ENCODE measurements at regions not wholly inside any gene's neighbourhood (a gene's known extent, or its start where the extent isn't known, plus 50 kb on each side); places are given as distances from the start of the nearest gene placed in this dataset.

DNA sequence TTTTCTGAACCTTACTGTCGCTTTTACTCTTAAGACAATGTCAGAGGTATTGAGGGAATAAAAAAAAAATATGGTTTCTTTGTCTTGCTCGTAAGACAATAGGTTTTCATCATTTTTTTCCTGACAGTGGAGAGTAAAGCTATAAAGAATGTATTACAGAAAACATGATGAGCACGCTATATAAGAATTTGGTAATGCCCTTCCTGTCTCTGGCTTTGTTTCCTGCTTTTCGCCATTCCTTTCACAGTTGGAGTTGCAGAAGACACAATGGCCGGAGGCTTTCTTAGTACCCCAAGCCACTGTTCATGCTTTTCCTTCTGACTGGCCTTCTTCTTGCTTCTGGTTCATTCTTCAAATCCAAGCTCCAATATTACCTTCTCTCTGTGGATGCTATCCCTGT lies 101.0 kb upstream of the DACH1 start:
- Histone ChIP-seq H3K9me3 (replicated peaks in 1 of 2; ENCODE audit: control insufficient read depth in 1 of 2, insufficient read depth in 1 of 2, low read length in 2 of 2) (no peaks in the 10 kb centered on the region), H4K20me1 (ENCODE audit: insufficient read depth, low read length) (no peaks in the 10 kb centered on the region), H3K4me2 (replicated peaks; ENCODE audit: extremely low read depth, low read length, poor library complexity, severe bottlenecking) (no peak overlapping the region), H3K27me3 (ENCODE audit: control insufficient read depth in 2 of 2, insufficient read depth in 2 of 2, low read length in 2 of 2) (no peaks in the 10 kb centered on the region), H3K4me1 (ENCODE audit: control insufficient read depth in 1 of 2, insufficient read depth in 2 of 2, low read length in 2 of 2) (peaks cover 0 to 4% of the 10 kb centered on the region in 2 donors), H3K27ac (ENCODE audit: low read depth in 1 of 2, low read length in 2 of 2) (no peak overlapping the region), H2AFZ (ENCODE audit: insufficient read depth, low read depth, low read length, poor library complexity, severe bottlenecking) (no peak overlapping the region), H3K9ac (ENCODE audit: insufficient read depth, low read length, poor library complexity, severe bottlenecking) (no peak overlapping the region), H3K4me3 (replicated peaks in 1 of 3; ENCODE audit: low read depth in 2 of 3, low read length in 3 of 3) (no peak overlapping the region), H3K79me2 (ENCODE audit: insufficient read depth, low read length) (no peaks in the 10 kb centered on the region), H3K36me3 (replicated peaks in 1 of 2; ENCODE audit: control insufficient read depth in 1 of 2, insufficient read depth in 2 of 2, low read length in 2 of 2) (no peaks in the 10 kb centered on the region)
- H3K4me1 Mint-ChIP-seq: peaks cover 7% of the 10 kb centered on the region
- intact Hi-C loops (cut with micrococcal nuclease): no loop called here
- H3K4me3 Mint-ChIP-seq: no peak overlapping the region
- 83% methylated on average over 4 of the region's 5 CpGs for WGBS (ENCODE audit: insufficient coverage)
- H3K27me3 Mint-ChIP-seq (ENCODE audit: low read depth in 3 of 3): no peaks in the 10 kb centered on the region
- no peaks in the 10 kb centered on the region for H3K36me3 Mint-ChIP-seq
- no peak for DNase-seq
- no peak overlapping the region for H3K27ac Mint-ChIP-seq
- no peaks in the 10 kb centered on the region for H3K9me3 Mint-ChIP-seq
- TF ChIP-seq, protein P1, sequence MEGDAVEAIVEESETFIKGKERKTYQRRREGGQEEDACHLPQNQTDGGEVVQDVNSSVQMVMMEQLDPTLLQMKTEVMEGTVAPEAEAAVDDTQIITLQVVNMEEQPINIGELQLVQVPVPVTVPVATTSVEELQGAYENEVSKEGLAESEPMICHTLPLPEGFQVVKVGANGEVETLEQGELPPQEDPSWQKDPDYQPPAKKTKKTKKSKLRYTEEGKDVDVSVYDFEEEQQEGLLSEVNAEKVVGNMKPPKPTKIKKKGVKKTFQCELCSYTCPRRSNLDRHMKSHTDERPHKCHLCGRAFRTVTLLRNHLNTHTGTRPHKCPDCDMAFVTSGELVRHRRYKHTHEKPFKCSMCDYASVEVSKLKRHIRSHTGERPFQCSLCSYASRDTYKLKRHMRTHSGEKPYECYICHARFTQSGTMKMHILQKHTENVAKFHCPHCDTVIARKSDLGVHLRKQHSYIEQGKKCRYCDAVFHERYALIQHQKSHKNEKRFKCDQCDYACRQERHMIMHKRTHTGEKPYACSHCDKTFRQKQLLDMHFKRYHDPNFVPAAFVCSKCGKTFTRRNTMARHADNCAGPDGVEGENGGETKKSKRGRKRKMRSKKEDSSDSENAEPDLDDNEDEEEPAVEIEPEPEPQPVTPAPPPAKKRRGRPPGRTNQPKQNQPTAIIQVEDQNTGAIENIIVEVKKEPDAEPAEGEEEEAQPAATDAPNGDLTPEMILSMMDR (IDR thresholded peaks at IDR 0.05): no peak

DNA sequence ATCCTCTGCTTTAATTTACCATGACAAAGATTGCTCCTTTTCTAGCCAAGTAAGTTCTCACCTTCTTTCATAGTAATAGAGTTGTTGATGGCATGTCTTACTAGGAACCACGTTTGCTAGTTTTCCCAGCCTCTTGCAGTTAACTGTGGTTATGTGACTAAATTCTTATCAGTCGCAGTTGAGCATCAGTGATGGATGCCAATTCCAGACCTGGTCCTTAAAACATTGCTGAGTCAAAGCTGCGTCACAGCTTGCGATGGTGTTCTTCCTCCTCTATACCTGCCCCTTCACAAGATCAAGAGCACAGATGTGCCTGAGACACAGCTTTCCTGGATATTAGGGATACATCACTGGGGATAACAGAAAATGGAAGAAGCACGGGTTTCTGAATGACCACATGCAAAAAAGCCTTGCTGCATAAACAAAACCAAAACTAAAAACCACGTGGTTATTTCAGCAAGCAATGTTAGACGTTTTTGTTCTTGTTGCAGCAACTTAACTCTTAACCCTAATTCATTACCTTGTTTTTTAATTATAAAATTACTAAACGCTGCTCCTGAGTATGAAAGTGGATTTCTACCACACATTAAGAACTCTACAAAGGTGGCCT lies 97.6 kb upstream of the DACH1 start:
- TF ChIP-seq, protein P1 (IDR thresholded peaks at IDR 0.05): no peak
- peak in 1 of 3 donors; percentile 2 for DNase-seq
- peaks cover 7% of the 10 kb centered on the region for H3K4me1 Mint-ChIP-seq
- Histone ChIP-seq H3K27me3 (ENCODE audit: control insufficient read depth in 2 of 2, insufficient read depth in 2 of 2, low read length in 2 of 2) (no peaks in the 10 kb centered on the region), H3K27ac (ENCODE audit: low read depth in 1 of 2, low read length in 2 of 2) (peak overlapping the region in 1 of 2 donors; percentile 23), H4K20me1 (ENCODE audit: insufficient read depth, low read length) (no peaks in the 10 kb centered on the region), H2AFZ (ENCODE audit: insufficient read depth, low read depth, low read length, poor library complexity, severe bottlenecking) (peak overlapping the region; percentile 68), H3K9ac (ENCODE audit: insufficient read depth, low read length, poor library complexity, severe bottlenecking) (peak overlapping the region; percentile 11), H3K4me1 (ENCODE audit: control insufficient read depth in 1 of 2, insufficient read depth in 2 of 2, low read length in 2 of 2) (peaks cover 0 to 4% of the 10 kb centered on the region in 2 donors), H3K4me3 (replicated peaks in 1 of 3; ENCODE audit: low read depth in 2 of 3, low read length in 3 of 3) (peak overlapping the region; percentile 31 to 99 (median 75)), H3K79me2 (ENCODE audit: insufficient read depth, low read length) (no peaks in the 10 kb centered on the region), H3K36me3 (replicated peaks in 1 of 2; ENCODE audit: control insufficient read depth in 1 of 2, insufficient read depth in 2 of 2, low read length in 2 of 2) (no peaks in the 10 kb centered on the region), H3K4me2 (replicated peaks; ENCODE audit: extremely low read depth, low read length, poor library complexity, severe bottlenecking) (peak overlapping the region; percentile 67), H3K9me3 (replicated peaks in 1 of 2; ENCODE audit: control insufficient read depth in 1 of 2, insufficient read depth in 1 of 2, low read length in 2 of 2) (no peaks in the 10 kb centered on the region)
- peak overlapping the region in 1 of 7 donors; percentile 56 for H3K27ac Mint-ChIP-seq
- H3K4me3 Mint-ChIP-seq: peak overlapping the region; percentile 76 to 97
- no peaks in the 10 kb centered on the region for H3K27me3 Mint-ChIP-seq (ENCODE audit: low read depth in 3 of 3)
- intact Hi-C loops (cut with micrococcal nuclease): no loop called here
- no peaks in the 10 kb centered on the region for H3K9me3 Mint-ChIP-seq
- H3K36me3 Mint-ChIP-seq: no peaks in the 10 kb centered on the region
- 63% methylated on average over 3 of the region's 8 CpGs for WGBS (ENCODE audit: insufficient coverage)

Measured in CD14-positive monocyte (primary cell).